HS-27A (cell line): ENCODE measurements at regions not wholly inside any gene's neighbourhood (a gene's known extent, or its start where the extent isn't known, plus 50 kb on each side); places are given as distances from the start of the nearest gene placed in this dataset.
"Not testable (repeated sequence)": the region's sequence is repeated elsewhere in the genome, so short reads cannot be mapped to it uniquely, and the experiment has no call there.

Source experiments
- DNase-seq: peaks from one replicate; pipeline ENCODE4 v3.0.0-alpha.2; 2012; ENCODE audit warnings: low read depth, missing footprints

DNA sequence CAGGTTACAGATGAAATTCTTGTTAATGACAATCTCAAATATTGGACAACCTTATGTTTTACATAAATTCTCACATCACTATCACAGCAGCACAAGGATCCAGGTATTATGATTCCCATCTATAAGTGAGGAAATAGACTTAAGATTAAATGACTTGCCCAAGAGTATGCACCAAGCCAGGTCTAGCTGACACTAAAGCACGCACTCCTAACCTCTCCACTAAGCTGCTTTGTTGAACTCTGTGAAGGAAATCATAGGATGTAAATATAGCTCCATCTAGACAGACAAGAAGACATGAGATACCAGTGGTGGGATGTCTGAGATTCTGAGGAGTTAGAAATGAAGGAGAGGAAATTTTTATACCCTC is 87.9 kb downstream of the PHLDA1 start:
- no peak for DNase-seq

DNA sequence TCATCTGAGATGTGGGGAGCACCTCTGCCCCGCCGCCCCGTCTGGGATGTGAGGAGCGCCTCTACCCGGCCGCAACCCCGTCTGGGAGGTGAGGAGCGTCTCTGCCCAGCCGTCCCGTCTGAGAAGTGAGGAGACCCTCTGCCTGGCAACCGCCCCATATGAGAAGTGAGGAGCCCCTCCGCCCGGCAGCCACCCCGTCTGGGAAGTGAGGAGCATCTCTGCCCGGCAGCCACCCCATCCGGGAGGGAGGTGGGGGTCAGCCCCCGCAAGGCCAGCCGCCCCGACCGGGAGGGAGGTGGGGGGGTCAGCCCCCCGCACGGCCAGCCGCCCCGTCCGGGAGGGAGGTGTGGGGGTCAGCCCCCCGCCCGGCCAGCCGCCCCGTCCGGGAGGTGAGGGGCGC is 89.9 kb downstream of the PHLDA1 start:
- not testable (repeated sequence) for DNase-seq

DNA sequence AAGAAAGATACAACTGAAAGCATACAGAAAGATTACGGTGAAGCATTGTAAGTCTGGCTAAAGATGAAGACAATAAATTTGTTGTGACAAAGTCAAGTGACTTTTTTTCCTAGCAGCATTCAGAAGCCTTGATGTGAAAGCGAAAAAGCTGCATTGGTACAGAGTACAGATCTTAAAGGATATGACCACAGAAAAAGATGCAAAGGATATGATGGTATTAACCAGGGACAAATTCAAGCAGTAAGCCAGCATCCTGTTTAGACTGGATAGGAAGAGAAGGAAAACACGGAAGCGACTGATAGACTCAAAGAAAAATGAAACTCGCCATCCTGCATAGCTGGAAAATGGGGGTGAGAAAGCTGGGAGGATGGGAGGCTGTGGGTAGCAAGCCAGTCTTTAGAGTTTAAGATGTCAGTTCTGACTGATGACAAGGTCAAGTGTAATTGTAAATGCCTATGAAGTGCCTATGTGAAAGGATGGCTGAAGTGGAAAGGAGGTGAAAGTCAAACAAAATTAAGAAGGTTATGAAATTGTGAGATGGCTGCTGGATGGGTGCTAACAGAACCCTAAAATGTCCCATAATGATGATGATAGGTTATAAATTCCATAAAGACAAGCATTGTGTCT is 92.4 kb downstream of the PHLDA1 start:
- no peak for DNase-seq

DNA sequence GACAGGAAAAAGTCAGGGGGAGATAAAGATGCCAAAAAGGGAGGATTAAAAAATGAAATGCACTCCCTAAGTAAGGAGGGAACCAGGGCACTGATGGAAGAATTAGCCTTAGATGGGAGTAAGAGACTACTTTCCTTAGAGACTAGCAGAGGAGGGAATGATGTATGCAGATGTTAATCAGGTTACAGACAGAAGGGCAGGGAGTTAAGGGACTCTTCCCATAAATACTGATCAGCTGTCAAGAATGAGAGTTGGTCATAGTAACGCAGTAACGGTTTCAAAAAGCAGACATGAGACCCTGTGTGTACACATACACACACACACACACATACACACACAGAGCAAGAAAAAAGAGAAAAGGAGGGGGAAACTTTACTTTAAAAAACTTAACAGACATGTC is 93.4 kb downstream of the PHLDA1 start:
- DNase-seq, result no peak

DNA sequence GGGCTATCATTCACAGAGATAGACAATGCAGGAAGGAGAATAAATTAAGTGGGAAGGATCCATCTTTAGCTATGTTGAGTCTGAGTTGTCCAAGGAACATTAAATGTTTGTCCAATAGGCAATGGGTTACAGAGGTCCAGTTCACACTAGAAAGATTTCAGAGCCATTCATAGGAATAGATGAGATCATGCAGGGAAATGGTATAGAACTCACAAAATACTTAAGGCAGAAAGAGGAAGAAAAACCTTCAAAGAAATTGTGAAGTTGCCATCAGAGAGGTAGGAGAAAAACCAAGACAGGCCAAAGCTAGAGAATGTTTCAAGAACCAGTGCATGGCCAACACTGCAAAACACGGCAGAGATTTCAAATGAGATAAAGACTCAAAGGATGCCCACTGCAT is 94.1 kb downstream of the PHLDA1 start:
- DNase-seq, result no peak

DNA sequence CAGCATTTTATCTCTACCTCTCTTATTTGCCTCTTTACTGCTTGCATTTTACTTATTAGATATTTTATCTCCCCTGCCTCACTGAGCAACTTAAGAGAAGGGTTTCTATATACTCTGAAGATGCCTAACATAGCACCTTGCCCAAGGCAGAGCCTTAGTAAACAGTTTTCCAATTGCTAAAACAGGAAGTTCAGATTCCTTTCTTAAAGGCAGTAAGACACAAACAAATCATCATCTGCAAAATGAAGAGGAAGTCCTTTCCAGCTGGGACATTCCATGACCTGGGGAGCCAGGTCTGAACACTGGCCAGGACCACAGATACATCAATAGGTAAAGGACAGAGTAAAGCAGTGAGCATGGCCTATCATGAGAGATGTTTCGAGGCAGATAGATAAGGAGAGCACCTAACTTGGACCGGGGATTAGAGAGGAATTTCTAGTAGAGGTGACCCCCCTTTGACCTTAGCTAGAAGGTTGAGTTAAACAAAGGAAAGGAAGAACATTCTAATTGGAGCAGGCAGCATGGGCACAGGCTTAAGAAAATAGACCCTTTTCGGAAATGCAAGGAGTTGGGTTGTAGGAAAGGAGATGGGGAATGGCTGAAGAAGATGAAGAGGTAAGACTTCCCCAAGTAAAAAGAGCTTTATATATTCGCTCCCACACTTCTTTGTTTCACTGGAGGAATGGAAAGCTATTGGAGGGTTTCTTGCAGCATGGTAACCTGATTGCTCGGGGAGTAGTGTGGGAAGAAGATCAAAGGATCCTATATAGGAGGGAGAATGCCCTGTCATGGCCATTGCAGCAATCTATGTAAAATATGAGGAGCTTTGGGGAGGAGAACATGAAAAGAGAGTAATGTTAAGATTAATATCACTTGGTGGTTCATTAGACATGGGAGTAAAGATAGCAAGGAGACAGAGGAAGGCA is 94.8 kb downstream of the PHLDA1 start:
- DNase-seq, result no peak

DNA sequence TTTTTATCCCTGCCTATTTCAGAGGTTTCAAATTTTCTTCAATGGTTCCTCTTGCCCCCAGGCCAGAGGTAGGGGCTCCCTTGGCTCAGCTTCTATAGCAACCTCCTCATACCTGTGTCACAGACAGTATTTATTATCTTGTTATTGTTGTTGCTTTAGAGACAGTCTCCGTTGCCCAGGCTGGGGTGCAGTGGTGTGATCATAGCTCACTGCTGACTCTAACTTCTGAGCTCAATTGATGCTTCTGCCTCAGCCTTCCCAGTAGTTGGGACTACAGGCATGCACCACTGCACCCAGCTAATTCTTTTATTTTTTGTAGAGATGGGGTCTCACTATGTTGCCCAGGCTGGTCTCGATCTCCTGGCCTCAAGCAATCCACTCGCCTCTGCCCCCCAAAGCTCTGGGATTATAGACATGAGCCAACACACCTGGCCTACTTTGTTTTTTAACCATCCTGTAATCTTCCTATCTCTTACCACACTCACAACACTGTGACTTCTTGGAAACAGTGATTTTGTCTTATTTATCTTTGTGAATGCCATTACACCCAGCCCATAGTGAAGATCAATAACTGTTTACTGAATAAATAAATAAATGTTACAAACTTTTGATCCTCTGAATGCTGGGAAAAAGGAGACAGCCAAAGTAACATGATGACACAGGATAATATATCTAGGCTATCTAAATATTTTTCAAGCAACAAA is 95.9 kb downstream of the PHLDA1 start:
- DNase-seq, result no peak

DNA sequence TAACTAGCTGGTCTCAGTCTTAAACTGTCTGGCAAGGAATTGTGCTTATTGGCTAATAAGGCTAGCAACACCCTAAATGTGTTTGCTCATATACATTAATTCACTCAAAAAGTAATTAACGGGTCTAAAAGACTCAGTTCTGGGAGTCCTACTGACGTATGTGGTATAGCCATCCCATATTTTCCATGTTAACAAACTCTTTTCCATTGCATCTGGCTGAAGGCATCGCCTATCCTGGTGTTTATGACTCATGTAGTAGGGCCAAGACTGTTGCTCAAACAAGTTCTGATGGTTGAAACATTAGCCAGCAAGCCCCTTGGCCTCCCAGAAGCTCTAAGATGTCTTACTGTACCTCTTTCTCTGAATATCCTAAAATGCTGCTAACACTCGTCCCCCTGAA is 98.5 kb downstream of the PHLDA1 start:
- DNase-seq, result no peak

DNA sequence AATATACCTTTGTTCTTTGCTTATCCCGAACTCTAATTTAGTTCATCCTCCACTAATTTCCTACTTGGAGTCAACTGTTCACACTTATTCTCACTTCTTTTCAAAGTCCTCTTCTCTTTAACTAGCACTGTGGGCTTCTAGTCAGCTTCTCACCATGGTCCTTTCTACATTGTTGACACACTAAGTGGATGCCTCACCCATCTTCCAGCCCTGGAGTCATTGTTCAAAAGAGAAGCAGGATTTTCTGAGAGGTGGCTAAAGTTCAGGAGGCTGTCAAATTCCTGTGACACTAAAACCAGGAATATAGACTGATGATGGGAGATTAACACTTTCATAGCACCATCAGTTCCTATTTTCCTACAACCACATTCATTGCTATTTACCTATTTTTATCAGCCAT is 99.3 kb downstream of the PHLDA1 start:
- DNase-seq, result no peak

DNA sequence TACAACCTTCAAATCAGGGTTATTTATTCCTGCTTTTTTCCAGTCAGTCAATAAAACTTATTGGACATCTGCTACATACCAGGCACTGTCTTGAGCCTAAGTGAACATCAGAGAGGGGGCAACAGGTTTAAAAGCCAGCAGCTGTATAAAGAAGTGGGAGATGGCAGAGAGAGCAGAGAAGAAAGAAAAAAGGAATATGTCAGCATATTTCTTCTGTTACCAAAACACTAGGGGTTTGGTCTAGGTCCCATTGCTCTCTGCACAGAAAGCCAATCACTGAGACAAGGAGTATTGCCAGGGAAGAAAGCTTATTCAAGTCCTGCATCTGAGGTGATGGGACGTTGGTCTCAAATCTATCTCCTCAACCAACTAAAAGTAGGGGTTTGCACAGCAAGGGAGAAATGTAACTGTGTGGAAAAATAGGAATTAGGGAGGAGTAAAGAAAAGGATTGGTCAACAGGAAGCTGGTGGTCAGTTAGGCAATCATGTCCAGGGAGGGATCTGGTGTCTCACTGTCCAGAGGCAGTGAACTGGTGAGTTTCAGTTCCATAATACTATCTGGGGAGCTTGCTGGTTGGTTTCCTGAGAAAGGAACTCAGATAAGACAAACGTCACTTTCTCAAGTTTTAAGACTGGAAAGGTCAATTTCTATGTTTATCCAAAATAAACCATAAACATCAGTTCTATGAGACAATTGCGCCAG is 107.5 kb downstream of the PHLDA1 start:
- no peak for DNase-seq

DNA sequence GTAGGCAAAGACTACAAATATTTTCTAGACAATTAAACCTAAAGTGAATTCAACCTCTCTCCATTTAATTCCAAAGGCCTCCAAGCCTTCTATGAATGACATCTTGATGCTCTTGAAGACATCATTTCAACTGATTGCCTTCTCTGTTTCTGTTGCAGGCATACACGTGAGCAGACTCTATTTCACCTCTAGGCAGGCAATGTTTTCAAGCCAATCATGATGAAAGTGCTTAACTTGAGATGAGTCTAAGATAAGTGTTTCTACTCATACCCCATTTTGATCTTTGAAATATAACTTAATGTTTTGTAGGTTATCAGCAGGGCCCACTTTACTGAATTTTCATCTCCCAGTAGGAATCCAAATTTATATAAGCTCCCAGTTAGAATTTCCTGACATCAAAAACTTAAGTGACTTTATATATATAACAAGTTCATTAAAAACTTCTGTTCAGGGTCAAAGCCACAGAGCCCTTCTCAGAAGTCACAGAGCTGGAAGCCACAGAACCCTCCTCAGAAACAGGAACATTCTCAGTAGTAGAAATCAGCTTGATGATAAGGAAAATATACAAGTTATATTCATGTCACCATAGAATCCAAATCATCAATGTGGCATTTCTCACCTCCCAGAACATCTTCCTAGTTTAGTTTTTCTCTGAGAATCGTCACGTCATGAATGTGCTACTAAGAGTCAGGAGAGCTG is 108.5 kb downstream of the PHLDA1 start:
- DNase-seq, result no peak

DNA sequence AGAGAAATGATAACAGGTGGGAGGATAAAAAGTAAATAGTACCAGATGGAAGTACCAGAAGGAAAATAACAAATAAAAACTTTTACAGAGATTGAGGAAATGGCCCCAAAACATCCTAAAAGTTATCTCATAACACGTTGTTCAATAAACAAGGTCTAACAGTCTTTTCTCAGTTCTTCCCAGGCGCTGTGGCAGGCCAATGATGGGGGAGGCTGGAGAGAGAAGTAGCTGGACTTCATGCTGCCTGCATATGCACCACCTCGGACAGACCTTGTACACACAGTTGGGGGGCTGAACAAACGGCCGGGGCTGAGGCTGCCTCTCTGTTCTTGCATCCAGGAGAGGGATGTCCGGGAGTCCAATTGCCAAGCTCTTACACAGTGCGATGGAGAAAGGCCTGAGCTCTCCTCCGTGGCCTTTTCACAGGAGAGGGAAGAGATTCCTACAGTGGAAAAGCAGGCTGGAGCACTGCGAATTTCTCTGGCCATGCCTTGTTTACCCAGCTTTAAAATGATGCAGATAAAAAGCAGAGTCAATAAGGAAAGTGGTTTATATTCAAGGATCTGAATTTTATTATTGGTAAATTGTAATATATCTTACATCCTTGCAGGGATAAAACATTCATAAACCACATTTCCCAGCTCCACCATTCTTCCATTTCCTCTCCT is 109.8 kb downstream of the PHLDA1 start:
- DNase-seq, result no peak

DNA sequence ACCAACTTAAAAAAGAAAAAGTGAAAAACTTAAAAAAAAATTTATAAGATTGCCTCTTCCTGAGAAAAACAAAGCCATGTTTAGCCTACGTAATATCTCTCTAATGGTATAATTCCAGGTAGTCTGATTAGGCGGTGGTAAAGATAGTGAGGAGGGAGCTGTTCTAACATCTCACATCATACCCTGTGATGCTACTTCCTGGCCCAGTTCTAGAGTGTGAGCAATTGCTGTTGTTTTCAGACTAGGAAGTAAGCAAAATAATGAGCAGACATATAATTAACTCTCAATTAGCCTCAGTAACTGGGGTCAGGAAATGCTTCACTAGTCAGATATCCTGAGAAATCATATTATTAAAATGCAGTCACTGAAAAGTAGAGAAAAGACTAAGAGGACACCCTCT is 113.9 kb downstream of the PHLDA1 start:
- DNase-seq, result no peak

DNA sequence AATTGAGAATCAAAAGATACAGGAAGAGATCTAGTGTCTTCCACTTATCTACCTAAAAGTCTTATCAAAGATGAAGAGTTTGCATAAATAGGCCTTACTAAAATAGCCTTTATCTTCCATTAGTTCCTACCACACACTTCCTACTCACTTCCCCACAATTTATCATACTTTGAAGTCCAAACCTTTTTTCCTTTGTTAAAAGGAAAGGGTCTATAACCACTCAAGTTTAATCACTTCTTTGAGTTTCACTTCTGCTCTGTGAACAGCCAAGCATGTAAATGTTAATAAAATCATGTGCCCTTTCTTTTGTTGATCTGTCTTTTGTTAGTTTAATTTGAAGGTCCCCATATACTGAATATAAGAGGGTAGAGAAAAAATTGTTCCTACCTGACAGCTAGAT is 114.5 kb downstream of the PHLDA1 start:
- no peak for DNase-seq

DNA sequence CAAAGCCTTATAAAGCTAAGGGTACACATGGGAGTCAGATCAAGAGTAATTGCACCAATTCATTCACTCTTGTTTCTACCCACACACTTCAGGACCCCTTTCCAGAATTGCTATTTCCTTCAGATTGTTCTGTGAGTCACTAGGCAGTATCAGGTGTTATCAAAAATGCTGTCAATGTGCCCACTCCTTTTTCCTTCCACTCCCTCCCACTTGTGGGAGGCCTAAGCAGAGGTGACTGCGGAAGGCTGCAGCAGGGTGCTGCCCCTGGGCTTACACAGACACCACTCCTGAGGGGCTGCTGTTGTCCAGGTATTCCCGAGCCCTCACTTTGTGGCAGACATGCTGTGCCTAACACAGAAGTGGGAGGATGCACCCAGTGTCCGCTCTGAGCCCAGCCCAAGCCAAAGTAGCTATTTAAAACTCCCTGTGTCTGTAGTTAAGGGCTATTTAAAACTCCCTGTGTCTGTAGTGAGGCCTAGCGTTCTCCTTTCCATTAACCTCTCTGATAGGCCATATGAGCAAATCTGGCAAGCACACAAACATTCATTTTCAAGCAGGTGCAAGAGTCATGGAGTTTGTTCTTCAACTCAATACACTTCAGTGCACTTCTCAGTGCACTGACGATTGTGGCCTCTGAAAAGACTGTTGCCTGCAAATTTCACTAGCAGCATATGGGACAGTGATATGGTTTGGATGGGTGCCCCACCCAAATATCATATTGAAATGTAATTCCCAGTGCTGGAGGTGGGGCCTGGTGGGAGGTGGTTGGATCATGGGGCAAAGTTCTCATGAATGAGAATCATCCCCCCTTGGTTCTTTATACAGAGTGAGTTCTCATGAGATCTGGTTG is 117.8 kb downstream of the PHLDA1 start:
- DNase-seq, result no peak

DNA sequence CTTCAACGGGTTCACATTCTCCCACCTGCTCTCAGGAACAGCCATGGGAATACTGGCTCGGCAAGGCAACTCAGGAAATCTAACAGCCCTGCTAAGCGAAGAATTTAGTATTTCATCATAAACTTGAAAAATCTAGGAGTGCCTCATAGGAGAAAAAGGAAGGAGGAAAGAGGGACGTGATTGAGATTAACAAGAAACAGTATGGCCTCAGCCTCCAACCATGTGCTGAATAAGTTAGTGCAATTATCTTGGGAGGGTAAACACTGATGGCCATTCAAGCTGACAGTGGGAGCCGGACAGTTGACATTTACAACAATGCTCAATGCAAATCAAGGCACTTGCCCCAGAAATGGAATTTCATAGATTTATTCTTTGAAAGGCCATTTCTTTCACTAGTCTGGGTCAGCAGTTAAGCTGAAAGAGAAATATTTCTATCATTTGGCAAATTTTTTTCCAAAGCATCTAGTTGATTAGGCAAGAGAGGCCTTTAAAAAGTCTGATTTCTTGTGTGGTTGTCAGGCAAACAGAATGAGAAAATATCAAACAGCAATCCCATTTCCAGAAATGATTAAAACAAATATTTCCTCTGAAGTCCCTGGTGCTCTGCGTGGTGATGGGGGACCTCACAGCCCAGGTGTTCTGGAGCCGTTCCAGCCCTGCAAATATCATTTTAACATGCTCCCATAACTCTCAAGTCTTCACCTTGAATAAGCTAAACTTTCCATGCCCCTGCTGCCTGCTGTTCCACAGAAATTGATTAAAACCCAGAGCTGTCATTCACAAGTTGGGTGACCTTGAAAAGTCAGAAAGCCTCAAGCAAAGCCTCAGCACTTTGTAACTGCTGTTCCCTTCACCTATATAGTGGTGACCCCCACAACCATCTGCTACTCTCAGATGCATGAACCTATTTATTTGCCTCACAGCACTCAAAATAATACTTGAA is 121.6 kb downstream of the PHLDA1 start:
- DNase-seq, result no peak

DNA sequence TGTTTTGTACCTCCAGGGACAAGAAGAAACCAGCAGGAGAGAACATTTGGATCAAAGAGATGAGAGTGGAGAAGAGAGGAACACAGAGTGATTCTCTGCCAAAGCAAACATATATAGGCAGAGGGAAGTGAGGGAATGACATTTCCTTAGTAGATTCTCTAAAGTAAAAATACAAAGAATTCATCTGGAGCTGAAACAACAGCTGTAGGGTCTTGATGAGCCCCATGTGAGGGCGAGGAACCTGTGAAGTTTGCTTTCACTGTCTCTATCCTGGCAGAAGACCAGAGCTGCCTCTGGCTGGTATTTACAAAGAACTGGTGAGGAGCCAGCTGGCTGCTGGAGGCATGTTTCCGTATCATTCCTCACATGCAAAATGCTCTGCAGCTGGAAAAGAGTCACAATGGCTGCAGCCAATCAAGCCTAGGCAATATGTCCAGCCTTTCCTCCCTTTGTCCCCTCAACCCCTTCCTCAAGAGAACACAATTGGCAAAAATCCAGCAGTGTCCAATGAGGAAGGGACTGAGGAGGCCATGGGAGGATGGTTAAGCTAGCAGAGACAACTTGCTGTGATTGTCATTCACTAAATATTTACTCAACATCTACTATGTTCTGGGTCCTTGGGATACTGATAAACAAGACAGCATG is 122.5 kb downstream of the PHLDA1 start:
- DNase-seq, result no peak

DNA sequence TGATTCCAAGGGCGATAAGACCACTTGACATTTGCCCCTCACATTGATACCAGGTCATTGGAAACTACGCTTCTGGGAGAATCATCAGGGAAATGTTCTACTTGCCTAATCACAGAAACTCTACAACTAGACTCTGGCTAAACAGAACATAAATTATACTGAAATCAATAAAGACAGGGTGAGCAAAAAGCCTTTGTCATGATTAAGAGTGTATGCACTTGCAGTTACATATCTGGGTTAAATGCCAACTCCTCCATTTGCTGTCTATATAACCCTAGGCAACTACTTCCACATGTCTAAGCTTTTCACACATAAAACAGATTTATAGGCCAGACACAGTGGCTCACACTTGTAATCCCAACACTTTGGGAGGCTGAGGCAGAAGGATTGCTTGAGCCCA is 125.7 kb downstream of the PHLDA1 start:
- DNase-seq, result no peak

DNA sequence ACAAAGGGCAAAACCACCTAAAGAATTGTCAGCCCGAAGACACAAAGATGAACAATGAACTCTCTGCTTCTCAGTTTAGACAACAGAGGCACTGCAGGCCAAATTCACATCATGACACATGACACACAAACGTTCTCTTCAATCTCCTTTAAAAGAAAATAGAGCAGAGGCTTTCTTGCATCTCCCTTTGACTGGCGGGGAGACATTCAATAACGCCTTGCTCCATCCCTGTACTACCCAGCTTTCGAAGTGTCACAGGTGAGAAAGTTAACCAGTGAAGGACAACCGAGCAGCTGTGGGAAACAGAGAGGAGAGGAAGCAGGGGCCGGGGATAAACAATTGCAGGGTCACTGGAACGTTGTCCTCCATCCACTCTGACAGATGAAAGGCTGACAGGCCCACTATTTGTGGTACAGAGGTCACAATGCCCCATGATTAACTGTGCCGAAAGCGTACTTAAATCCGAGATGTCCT is 130.8 kb downstream of the PHLDA1 start:
- no peak for DNase-seq
